Head of caudate nucleus (tissue), 42 donors: ENCODE measurements at regions not wholly inside any gene's neighbourhood (a gene's known extent, or its start where the extent isn't known, plus 50 kb on each side); places are given as distances from the start of the nearest gene placed in this dataset.
"Not testable (repeated sequence)": the region's sequence is repeated elsewhere in the genome, so short reads cannot be mapped to it uniquely, and the experiment has no call there.

Experiments
- DNase-seq, 42 donors: peaks; one replicate each; pipeline versions ENCODE4 v3.0.0 to v3.0.0-alpha.2; 2020 to 2021; ENCODE audit warnings: mixed read lengths in 7 of 42
- intact Hi-C: fragments of 100-400 bp; cut with DNase I; formaldehyde crosslinking; loops from one replicate; pipeline ENCODE4 v1.15.0; 2022

DNA sequence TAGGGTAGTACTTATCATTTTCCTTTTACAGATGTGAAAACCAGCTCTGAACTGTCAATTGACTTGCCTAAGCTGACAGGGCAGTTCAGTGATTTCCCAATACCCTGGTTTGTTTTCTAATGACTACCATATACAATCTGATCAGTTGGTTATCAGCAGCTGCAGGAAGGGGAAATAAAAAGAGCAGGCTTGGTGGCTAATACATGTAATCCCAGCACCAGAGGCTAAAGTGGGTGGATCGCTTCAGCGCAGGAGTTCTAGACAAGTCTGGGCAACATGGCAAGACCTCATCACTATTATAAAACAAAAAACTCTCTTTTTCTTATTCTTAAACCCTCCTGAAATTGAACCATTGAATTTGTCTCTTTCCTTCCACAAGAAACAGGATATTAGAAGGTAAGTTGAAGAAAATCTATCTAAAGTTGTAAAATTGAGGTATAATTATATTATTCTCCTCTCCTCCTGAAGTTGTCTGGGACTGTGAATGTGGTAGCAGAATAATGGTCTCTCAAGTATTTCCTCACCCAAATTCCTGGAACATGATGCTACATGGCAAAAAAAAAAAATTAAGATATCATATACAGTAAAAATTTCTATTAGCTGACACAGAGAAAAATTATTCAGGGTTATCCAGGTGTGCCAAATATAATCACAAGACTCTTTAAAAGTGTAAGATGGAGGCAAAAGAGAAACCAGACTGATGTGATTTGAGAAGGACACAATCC lies 1441.6 kb downstream of the SUCLG1 start:
- DNase-seq: no peak
- intact Hi-C loops: no loop called here

GRCh38 chr2:83016343-83017110 lies 1442.6 kb downstream of the SUCLG1 start:
- intact Hi-C loops: no loop called here

DNA sequence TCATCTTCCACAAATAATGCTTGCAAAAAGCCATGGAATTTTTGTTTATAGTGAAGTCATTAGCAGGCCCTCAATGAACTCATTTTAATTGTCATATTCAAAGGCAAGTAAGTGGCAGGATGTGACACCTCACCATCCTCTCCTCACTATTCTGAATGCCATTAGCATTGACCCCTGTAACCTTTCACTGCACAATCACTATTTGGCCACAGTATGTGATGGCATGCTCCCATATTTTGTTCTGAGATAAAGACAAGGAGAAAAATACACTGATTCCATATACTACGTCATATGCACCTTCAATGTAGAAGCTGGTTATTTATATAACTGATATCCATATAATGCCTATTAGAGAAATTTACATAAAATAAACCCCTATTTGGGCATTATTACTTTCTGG lies 1443.2 kb downstream of the SUCLG1 start:
- intact Hi-C loops: no loop called here
- no peak for DNase-seq

More at GRCh38 chr2:83016343-83017110, 1442.6 kb downstream of the SUCLG1 start:
- no peak for DNase-seq

DNA sequence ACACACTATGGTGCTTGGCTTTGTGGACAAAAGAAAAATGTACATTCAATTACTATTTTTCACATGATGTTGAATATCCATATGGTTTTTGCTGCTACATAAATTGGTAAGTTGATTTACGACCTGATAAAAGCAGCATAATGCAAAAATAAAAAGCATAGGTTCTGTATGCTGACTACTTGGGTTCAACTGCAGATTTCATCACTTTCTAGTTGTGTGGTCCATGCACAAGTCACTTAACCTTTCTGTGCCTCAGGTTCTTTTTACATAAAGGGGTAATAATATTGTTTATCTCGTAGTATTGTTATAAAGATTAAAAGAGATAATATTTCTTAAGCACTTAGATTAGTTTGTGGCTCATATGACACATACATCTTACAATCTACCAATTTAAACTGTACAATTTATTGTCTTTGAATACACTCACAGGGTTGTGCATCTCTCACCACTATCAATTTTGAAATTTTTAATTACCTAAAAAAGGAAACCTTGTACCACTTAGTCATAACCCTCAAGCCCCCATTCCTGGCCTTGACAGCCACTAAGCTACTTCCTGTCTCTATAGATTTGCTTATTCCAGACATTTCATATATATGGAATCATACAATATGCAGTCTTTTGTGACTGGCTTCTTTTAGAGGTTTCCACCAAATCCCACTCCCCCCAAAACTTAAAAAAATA lies 1443.9 kb downstream of the SUCLG1 start:
- intact Hi-C loops: no loop called here

DNA sequence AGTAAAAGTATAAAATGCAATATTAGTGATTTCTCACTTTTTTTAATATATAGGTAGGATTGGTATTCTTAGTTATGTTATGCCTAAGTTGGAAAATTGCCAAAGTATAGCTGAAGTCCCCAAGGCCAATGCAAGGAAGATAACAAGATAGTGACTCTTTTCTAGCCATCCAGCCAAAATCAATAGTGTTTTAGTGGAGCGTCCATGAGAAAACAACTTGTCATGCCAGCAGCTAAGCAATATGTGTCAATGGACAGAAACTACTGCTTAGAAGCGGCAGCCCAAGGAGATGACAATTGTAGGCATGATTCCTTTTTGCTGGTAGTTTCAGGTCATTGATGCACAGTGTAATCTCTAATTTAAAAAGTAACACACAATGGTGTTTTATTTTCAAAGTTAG lies 1444.6 kb downstream of the SUCLG1 start:
- DNase-seq: no peak
- intact Hi-C loops: no loop called here

More for the DNA sequence above, 1443.9 kb downstream of the SUCLG1 start:
- DNase-seq: no peak

- intact Hi-C loops: no loop called here
Observed at GRCh38 chr2:83006961-83007360, 1452.1 kb downstream of the SUCLG1 start.

DNA sequence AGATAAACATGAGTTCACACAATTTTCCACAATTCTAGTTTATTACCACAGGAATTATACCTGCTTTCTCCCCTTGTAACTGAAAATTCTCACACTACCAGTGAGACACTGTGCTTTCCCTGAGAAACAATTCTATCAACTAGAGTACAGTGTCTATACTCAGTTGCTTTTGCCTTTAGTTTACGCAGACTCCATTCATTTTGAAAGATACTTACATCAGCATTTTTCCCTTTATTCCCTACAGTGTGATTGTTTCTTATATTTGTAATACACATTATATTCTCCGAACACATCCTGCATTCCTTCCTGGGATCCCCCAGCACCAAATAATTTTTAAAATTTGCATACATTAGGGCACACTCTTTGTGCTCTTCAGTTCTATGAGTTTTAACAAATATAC lies 1455.5 kb downstream of the SUCLG1 start:
- intact Hi-C loops: no loop called here
- DNase-seq: no peak

More at GRCh38 chr2:83006961-83007360, 1452.1 kb downstream of the SUCLG1 start:
- DNase-seq: no peak

DNA sequence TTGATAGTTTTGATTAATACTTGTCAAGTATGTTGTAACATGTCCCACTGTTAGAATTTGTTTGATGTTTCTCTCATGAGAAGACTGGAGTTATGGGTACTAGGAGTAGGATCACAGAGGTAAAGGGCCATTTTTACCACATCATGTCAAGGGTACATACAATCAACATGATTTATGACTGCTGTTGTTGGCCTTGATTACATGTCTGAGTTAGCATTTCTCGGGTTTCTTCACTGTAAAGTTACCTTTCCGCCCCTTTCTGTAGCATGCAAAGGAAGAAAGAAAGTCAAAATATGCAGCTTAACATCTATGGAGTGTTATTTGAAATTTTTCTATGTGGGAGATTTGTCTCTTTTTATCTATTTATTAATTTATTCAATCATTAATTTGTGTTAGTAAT lies 1456.4 kb downstream of the SUCLG1 start:
- intact Hi-C loops: no loop called here
- no peak for DNase-seq

- intact Hi-C loops: no loop called here
- no peak for DNase-seq
Observed at GRCh38 chr2:82998781-82999180, 1460.3 kb downstream of the SUCLG1 start.

DNA sequence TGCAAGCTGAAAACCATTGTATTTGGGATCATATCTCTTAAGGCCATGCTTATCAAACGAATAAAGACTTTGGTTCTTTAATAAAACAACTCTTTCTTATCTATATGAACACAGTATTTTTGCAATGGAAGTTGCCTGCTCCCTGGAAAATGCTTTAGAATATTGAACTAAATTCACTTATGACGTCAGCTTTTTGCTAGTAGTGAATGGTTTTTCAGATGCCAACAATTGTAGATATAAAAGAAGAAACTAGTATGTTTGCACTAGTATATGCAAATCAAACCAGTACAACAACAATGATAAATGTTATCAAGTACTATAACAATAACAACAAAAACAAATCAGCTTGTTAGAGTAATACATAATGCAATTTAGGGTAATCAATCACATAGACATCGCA lies 1462.9 kb downstream of the SUCLG1 start:
- DNase-seq: no peak
- intact Hi-C loops: no loop called here

DNA sequence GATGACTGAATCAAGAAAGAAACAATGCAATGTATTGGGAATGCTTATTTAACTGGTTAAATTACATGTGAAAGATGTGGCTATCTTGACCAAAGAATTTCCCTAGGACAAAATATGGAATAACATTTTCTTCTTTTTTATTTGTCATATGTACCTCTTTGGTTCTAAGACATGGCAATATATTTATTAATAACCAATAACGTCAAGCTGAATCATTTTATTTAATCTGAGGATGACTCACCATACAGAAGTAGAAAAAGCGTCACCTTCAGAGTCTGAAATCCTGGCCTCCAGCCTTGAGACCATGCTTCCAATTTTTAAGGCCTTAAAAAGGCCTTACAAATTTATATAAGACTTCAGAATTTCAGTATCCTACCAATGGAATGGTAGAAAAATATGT lies 1464.9 kb downstream of the SUCLG1 start:
- DNase-seq: no peak
- intact Hi-C loops: no loop called here

- intact Hi-C loops: no loop called here
- DNase-seq: no peak
Observed at GRCh38 chr2:82993609-82994008, 1465.5 kb downstream of the SUCLG1 start.

DNA sequence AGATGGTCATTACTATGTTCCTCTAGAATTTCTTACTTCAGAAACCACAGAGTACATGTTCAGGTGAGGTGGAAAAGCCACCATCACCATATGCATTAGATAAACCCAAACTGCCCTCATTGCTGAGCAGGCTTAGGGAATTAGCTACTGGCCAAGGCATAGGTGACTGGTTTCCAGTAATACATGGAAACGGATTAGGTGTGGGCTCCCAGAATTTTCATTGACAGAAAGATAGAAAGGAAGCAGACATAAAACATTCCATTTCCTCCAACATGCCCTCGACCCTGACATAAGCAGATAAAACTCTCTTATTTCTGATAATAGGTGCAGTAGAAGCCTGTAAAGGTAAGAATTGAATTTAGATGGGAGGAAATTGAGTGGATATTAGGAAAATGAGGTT lies 1466.1 kb downstream of the SUCLG1 start:
- intact Hi-C loops: no loop called here
- DNase-seq: no peak

- DNase-seq, intact Hi-C loops: not testable (repeated sequence)
Observed at GRCh38 chr2:82987706-82988105, 1471.4 kb downstream of the SUCLG1 start.

DNA sequence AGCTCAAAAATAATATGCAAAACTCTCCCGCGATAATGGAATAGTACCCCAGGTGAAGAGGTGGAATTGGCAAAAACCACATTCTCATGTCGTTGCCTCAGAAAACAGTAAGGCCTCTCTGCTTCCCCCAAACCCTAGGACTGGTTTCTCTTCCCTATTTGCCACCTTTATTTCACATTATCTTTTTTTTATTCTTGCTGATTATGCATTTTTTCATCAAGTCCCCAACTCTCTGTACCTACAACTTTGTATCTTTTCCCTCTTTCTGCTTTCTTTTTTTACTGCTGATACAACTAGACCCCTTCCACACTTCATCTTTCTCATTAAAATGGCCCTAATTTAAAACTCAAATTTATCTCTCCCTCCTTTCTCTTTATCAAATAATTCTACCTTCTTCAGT lies 1472.2 kb downstream of the SUCLG1 start:
- DNase-seq: no peak
- intact Hi-C loops: no loop called here

GRCh38 chr2:82985572-82986197 lies 1473.4 kb downstream of the SUCLG1 start:
- intact Hi-C loops: no loop called here
- no peak for DNase-seq

GRCh38 chr2:82968358-82968757 lies 1490.7 kb downstream of the SUCLG1 start:
- no peak for DNase-seq
- intact Hi-C loops: no loop called here

- intact Hi-C loops: no loop called here
Observed at GRCh38 chr2:82964341-82964740, 1494.7 kb downstream of the SUCLG1 start.

GRCh38 chr2:82959727-82960126 lies 1499.4 kb downstream of the SUCLG1 start:
- intact Hi-C loops: no loop called here
- DNase-seq: no peak

More at GRCh38 chr2:82964341-82964740, 1494.7 kb downstream of the SUCLG1 start:
- DNase-seq: no peak

DNA sequence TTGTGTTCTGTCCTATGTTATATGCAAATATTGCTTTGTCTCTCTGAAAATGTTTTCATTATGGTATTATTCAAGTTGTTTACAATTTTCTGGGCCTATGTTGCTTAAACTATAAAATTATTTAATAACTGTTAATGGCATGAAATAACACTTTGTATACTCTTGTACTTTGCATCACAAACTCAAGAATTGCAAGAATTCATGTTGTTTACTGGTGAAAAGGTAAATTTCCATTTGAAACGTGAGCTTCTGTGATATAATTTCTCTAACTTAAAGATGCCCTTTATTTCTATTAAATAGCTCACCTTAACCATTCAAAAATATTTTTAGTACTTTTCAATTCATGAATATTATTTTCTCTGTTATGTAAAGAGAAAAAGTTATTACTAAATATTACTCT lies 1504.2 kb downstream of the SUCLG1 start:
- intact Hi-C loops: no loop called here

More for the DNA sequence above, 1504.2 kb downstream of the SUCLG1 start:
- DNase-seq: no peak
